Choroid plexus epithelial cell (primary cell): ENCODE measurements at regions not wholly inside any gene's neighbourhood (a gene's known extent, or its start where the extent isn't known, plus 50 kb on each side); places are given as distances from the start of the nearest gene placed in this dataset.
"Not testable (repeated sequence)": the region's sequence is repeated elsewhere in the genome, so short reads cannot be mapped to it uniquely, and the experiment has no call there.

Experiments used
- DNase-seq: peaks from one replicate; pipeline ENCODE4 v3.0.0-alpha.2; 2010; ENCODE audit warnings: low read depth
- H3K4me3 ChIP-seq: 2 replicates; pipeline ENCODE4 v1.5.1; 2011; ENCODE audit warnings: low read depth, mild to moderate bottlenecking, control low read depth, low read length, moderate library complexity
- TF ChIP-seq, protein P1 (sequence below): conservative IDR thresholded peaks from 2 replicates; pipeline ENCODE4 v1.5.1; 2011; ENCODE audit warnings: low read depth, mild to moderate bottlenecking, control low read depth, inconsistent platforms, low read length, moderate library complexity

DNA sequence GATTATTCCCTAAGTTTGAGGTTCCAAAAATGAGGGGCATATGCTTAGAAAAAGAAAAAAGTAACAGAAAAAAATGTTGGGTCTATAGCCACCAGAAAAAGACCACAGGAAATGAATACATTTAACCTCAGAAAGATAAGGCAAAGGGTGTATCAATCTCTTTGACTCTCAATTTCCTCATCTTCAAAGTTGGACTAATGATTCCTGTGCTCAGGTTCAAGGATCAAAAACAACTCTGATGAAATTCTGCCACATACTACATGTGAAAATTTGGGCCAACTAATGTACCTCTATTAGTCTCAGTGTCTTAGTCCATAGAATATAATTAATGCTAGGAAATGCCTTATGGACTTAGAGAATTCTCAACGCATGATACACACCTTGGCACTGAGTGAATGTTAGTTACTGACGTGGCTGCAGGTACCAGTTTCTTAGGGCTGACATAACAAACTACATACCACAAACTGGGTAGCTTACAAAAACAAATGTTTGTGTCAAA lies 257.7 kb downstream of the ANKRD50 start:
- no peak overlapping the region for H3K4me3 ChIP-seq
- TF ChIP-seq, protein P1, sequence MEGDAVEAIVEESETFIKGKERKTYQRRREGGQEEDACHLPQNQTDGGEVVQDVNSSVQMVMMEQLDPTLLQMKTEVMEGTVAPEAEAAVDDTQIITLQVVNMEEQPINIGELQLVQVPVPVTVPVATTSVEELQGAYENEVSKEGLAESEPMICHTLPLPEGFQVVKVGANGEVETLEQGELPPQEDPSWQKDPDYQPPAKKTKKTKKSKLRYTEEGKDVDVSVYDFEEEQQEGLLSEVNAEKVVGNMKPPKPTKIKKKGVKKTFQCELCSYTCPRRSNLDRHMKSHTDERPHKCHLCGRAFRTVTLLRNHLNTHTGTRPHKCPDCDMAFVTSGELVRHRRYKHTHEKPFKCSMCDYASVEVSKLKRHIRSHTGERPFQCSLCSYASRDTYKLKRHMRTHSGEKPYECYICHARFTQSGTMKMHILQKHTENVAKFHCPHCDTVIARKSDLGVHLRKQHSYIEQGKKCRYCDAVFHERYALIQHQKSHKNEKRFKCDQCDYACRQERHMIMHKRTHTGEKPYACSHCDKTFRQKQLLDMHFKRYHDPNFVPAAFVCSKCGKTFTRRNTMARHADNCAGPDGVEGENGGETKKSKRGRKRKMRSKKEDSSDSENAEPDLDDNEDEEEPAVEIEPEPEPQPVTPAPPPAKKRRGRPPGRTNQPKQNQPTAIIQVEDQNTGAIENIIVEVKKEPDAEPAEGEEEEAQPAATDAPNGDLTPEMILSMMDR, result no peak
- no peak for DNase-seq

- no peak overlapping the region for H3K4me3 ChIP-seq
- no peak for DNase-seq
- TF ChIP-seq, protein P1, result no peak
Measured at GRCh38 chr4:124455671-124456070, 256.9 kb downstream of the ANKRD50 start.

DNA sequence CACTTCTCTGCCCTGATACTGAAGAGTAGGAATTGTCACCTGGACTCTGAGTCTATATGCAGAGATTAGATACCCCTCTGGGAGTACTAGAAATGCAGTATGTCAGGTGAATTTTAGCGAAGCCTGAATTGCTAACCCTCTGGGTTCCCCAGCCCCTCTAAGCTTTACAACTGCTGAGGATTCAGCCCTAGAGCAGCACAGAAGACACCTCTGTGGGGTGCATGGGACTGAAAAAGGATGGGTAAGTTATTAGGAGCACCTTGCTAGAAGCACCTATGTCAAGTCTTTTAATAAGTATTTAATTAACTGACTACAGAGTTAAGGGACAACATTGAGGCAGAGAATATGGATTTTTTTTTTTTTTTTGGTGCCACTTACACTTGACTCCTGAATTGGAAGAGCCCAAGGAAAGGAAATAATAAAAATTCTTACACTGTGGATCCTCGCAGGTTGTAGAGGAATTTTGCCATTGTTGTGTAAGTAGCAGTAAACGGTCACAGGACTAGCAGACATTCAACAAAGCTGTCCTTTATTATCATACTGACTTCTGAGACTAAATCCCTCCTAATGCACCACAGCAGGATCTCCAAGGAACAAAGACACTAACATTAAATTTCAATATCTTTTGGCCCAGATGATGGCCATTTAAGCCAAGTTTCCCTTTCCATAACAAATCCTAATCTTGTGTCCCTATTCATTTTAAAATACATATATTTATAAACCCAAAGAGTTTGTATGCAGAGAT lies 253.2 kb downstream of the ANKRD50 start:
- no peak overlapping the region for H3K4me3 ChIP-seq
- no peak for DNase-seq
- TF ChIP-seq, protein P1, result no peak

GRCh38 chr4:124459941-124460310 lies 252.6 kb downstream of the ANKRD50 start:
- TF ChIP-seq, protein P1, result no peak
- H3K4me3 ChIP-seq, result peak overlapping the region; percentile 23

GRCh38 chr4:124461592-124461991 lies 250.9 kb downstream of the ANKRD50 start:
- not testable (repeated sequence) for H3K4me3 ChIP-seq, DNase-seq

More at GRCh38 chr4:124459941-124460310, 252.6 kb downstream of the ANKRD50 start:
- peak; percentile 63 for DNase-seq

GRCh38 chr4:124462954-124463828 lies 249.3 kb downstream of the ANKRD50 start:
- DNase-seq, result no peak

GRCh38 chr4:124464836-124465235 lies 247.7 kb downstream of the ANKRD50 start:
- no peak overlapping the region for H3K4me3 ChIP-seq
- DNase-seq, result no peak
- TF ChIP-seq, protein P1, result no peak

More at GRCh38 chr4:124462954-124463828, 249.3 kb downstream of the ANKRD50 start:
- TF ChIP-seq, protein P1, result no peak
- no peak overlapping the region for H3K4me3 ChIP-seq
